Naive thymus-derived CD4-positive, alpha-beta T cell (primary cell): ENCODE measurements at regions not wholly inside any gene's neighbourhood (a gene's known extent, or its start where the extent isn't known, plus 50 kb on each side); places are given as distances from the start of the nearest gene placed in this dataset.

Experiments used
- ATAC-seq: fragments of 150-1000 bp; cut with Tn5 transposase; 2 replicates; pipeline ENCODE4 v1.10.0; 2021; ENCODE audit warnings: mild to moderate bottlenecking, moderate library complexity
- CTCF ChIA-PET: fragments of 350-600 bp; sonication (Branson Sonifier 250); formaldehyde crosslinking; loops from one replicate; lab custom pipeline; 2021; ENCODE audit warnings: antibody characterized with exemption; lab: Charles Lee
- POLR2A ChIA-PET: fragments of 350-600 bp; sonication (Branson Sonifier 250); formaldehyde crosslinking; loops from one replicate; lab custom pipeline; 2021; ENCODE audit warnings: antibody characterized with exemption, inconsistent platforms; lab: Charles Lee
- DNase-seq, 9 donors: peaks; one replicate each; pipeline versions ENCODE4 v3.0.0 to v3.0.0-alpha.2; 2020 to 2022; ENCODE audit warnings: mixed read lengths in 1 of 9
- H3K27ac ChIP-seq: one replicate; pipeline ENCODE4 v1.7.0; 2013; ENCODE audit warnings: mild to moderate bottlenecking, low read depth, low read length, moderate library complexity
- H3K27me3 ChIP-seq, 2 donors: one replicate each; pipeline ENCODE4 v1.7.0; 2013; ENCODE audit warnings: low read length in 2 of 2, mild to moderate bottlenecking in 2 of 2, moderate library complexity in 2 of 2; ENCODE audit not compliant: control insufficient read depth in 2 of 2, insufficient read depth in 2 of 2
- H3K36me3 ChIP-seq, 3 experiments: 1 replicate in 2 of 3; 2 replicates in 1 of 3; pipeline ENCODE4 v1.7.0; 2013; ENCODE audit warnings: low read length in 3 of 3, mild to moderate bottlenecking in 3 of 3, moderate library complexity in 1 of 3; ENCODE audit not compliant: insufficient read depth in 3 of 3, control insufficient read depth in 2 of 3
- H3K4me1 ChIP-seq, 2 donors: one replicate each; pipeline ENCODE4 v1.7.0; 2013; ENCODE audit warnings: low read length in 2 of 2, mild to moderate bottlenecking in 2 of 2, moderate library complexity in 1 of 2; ENCODE audit not compliant: control insufficient read depth in 2 of 2, insufficient read depth in 2 of 2
- H3K4me3 ChIP-seq: 2 replicates; pipeline ENCODE4 v1.7.0; 2013; ENCODE audit warnings: mild to moderate bottlenecking, low read length
- H3K9me3 ChIP-seq, 3 experiments: 1 replicate in 2 of 3; 2 replicates in 1 of 3; pipeline ENCODE4 v1.7.0; 2013; ENCODE audit warnings: low read length in 3 of 3; ENCODE audit not compliant: control insufficient read depth in 2 of 3
- H3K27ac Mint-ChIP-seq, 9 donors: one replicate each; pipeline ENCODE4 v1.8.0; 2020 to 2022; ENCODE audit warnings: mixed read lengths in 9 of 9, mild to moderate bottlenecking in 8 of 9, moderate library complexity in 5 of 9, inconsistent platforms in 2 of 9
- H3K27me3 Mint-ChIP-seq, 5 donors: one replicate each; pipeline ENCODE4 v1.8.0; 2021 to 2022; ENCODE audit warnings: mixed read lengths in 5 of 5, mild to moderate bottlenecking in 1 of 5
- H3K36me3 Mint-ChIP-seq, 5 donors: one replicate each; pipeline ENCODE4 v1.8.0; 2020 to 2022; ENCODE audit warnings: mixed read lengths in 5 of 5, mild to moderate bottlenecking in 3 of 5, inconsistent platforms in 1 of 5
- H3K4me1 Mint-ChIP-seq, 7 donors: one replicate each; pipeline ENCODE4 v1.8.0; 2020 to 2022; ENCODE audit warnings: mixed read lengths in 7 of 7, mild to moderate bottlenecking in 3 of 7, inconsistent platforms in 1 of 7
- H3K4me3 Mint-ChIP-seq, 10 donors: one replicate each; pipeline ENCODE4 v1.8.0; 2020 to 2022; ENCODE audit warnings: mild to moderate bottlenecking in 10 of 10, mixed read lengths in 10 of 10, moderate library complexity in 6 of 10, inconsistent platforms in 2 of 10
- H3K9me3 Mint-ChIP-seq, 11 donors: one replicate each; pipeline ENCODE4 v1.8.0; 2020 to 2022; ENCODE audit warnings: mixed read lengths in 11 of 11, mild to moderate bottlenecking in 4 of 11, inconsistent platforms in 1 of 11, moderate library complexity in 1 of 11
- intact Hi-C, 2 donors: fragments of 100-400 bp; cut with micrococcal nuclease; formaldehyde crosslinking; loops; one replicate each; pipeline ENCODE4 v1.15.1; 2023

DNA sequence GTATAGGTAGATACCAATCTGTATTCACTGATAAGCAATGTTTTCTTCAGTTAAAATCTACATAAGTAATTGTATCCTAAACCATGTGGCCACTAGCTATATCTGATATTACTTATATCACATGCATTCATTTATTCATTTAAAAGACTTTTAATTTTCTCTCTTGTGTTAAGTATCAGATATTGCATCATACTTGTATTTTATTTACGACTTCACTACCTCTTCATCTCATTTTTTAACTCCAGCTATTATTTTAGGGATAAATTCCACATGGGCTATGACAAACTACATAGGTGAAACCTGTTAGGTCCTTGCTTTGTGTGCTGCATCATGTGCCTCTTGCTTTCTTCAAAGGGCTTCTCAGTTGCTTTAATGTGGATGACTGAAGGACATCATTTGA, 1018.3 kb downstream of the ZPLD1 start:
- Mint-ChIP-seq H3K4me3 (no peak overlapping the region), H3K27me3 (no peaks in the 10 kb centered on the region), H3K9me3 (peaks cover 0 to 6% (median 2%) of the 10 kb centered on the region in 11 donors), H3K36me3 (no peaks in the 10 kb centered on the region), H3K4me1 (no peaks in the 10 kb centered on the region), H3K27ac (no peak overlapping the region)
- DNase-seq, result no peak
- H3K27ac ChIP-seq, result no peak overlapping the region
- ATAC-seq, result no peak
- H3K9me3 ChIP-seq, result no peaks in the 10 kb centered on the region
- intact Hi-C loops, result no loop called here
- no peaks in the 10 kb centered on the region for H3K36me3 ChIP-seq
- POLR2A ChIA-PET, result no interaction called here
- CTCF ChIA-PET, result no interaction called here
- no peaks in the 10 kb centered on the region for H3K4me1 ChIP-seq
- H3K4me3 ChIP-seq, result no peak overlapping the region
- no peaks in the 10 kb centered on the region for H3K27me3 ChIP-seq

- no peaks in the 10 kb centered on the region for H3K9me3 ChIP-seq
- no peak overlapping the region for H3K4me3 ChIP-seq
- POLR2A ChIA-PET, result no interaction called here
- CTCF ChIA-PET, result no interaction called here
- Mint-ChIP-seq H3K4me1 (no peaks in the 10 kb centered on the region), H3K27ac (no peak overlapping the region), H3K36me3 (no peaks in the 10 kb centered on the region), H3K4me3 (no peak overlapping the region), H3K9me3 (peaks cover 0 to 8% (median 2%) of the 10 kb centered on the region in 11 donors), H3K27me3 (no peaks in the 10 kb centered on the region)
- no peaks in the 10 kb centered on the region for H3K4me1 ChIP-seq
- DNase-seq, result no peak
- H3K36me3 ChIP-seq, result no peaks in the 10 kb centered on the region
- intact Hi-C loops, result no loop called here
- no peak overlapping the region for H3K27ac ChIP-seq
- no peaks in the 10 kb centered on the region for H3K27me3 ChIP-seq
- ATAC-seq, result no peak
These were observed 1025.0 kb downstream of the ZPLD1 start for GRCh38 chr3:103459815-103460214.

DNA sequence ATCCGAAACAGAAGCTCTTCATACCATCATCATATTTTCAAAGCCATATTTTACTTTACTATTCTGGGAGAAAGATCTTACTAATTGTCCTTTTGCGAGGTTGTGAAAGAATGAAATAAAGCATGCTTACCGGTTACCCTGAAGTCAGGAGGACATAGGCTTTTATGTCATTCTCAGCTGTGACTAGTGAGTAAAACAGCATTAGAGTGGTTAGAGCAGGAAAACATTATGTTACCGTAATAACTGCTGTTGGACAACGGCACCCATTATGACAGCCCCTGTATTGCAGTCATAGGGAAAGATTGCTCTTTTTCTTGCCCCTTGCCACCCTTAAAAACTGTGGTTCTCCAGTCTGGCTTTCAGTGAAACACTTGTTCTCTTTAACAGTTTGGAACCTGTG, 1035.7 kb downstream of the ZPLD1 start:
- Histone ChIP-seq H3K27ac (no peak overlapping the region), H3K27me3 (no peaks in the 10 kb centered on the region), H3K4me3 (no peak overlapping the region), H3K36me3 (no peaks in the 10 kb centered on the region), H3K9me3 (no peaks in the 10 kb centered on the region), H3K4me1 (no peaks in the 10 kb centered on the region)
- ChIA-PET CTCF (no interaction called here), POLR2A (no interaction called here)
- Mint-ChIP-seq H3K4me3 (no peak overlapping the region), H3K27ac (no peak overlapping the region), H3K27me3 (peaks cover 0 to 4% (median 0%) of the 10 kb centered on the region in 5 donors), H3K9me3 (peaks cover 0 to 7% (median 0%) of the 10 kb centered on the region in 11 donors), H3K36me3 (no peaks in the 10 kb centered on the region), H3K4me1 (no peaks in the 10 kb centered on the region)
- intact Hi-C loops, result no loop called here
- ATAC-seq (no peak), DNase-seq (no peak)

DNA sequence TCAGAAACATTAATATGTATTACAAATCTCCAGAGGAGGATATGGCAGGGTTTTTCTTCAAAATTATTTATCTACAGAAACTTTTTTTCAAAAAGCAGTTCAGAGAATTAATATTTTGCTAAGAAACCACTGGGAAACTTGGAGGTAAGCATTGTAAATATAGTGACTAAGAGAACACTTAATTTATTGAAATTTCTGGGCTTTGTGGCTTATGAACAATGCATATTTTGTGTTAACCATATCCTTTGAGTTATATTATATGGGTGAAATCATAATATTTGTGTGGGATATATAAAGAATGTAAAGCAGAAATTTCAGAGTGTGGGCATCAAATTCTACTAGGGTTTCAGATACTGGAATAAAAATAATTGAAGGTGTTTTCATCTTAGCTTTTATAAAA, 1059.2 kb downstream of the ZPLD1 start:
- no peak for DNase-seq
- H3K27me3 ChIP-seq, result no peaks in the 10 kb centered on the region
- Mint-ChIP-seq H3K4me3 (no peak overlapping the region), H3K36me3 (no peaks in the 10 kb centered on the region), H3K9me3 (peaks cover 0 to 21% (median 2%) of the 10 kb centered on the region in 11 donors), H3K4me1 (no peaks in the 10 kb centered on the region), H3K27ac (no peak overlapping the region), H3K27me3 (no peaks in the 10 kb centered on the region)
- no peak overlapping the region for H3K27ac ChIP-seq
- ChIA-PET CTCF (interaction anchor here (0.7 kb wide), 1 partner anchor 1011 kb away, joined by 3 read pairs; no protein-coding TSS in a partner anchor), POLR2A (no interaction called here)
- no peaks in the 10 kb centered on the region for H3K4me1 ChIP-seq
- intact Hi-C loops, result no loop called here
- no peaks in the 10 kb centered on the region for H3K9me3 ChIP-seq
- ATAC-seq, result no peak
- H3K36me3 ChIP-seq, result no peaks in the 10 kb centered on the region
- H3K4me3 ChIP-seq, result no peak overlapping the region

GRCh38 chr3:103494512-103494911, 1059.7 kb downstream of the ZPLD1 start:
- Histone ChIP-seq H3K27me3 (no peaks in the 10 kb centered on the region), H3K9me3 (no peaks in the 10 kb centered on the region), H3K36me3 (no peaks in the 10 kb centered on the region), H3K27ac (no peak overlapping the region), H3K4me3 (no peak overlapping the region), H3K4me1 (no peaks in the 10 kb centered on the region)
- Mint-ChIP-seq H3K27ac (no peak overlapping the region), H3K9me3 (peaks cover 0 to 18% (median 2%) of the 10 kb centered on the region in 11 donors), H3K4me1 (no peaks in the 10 kb centered on the region), H3K27me3 (no peaks in the 10 kb centered on the region), H3K36me3 (no peaks in the 10 kb centered on the region), H3K4me3 (no peak overlapping the region)
- POLR2A ChIA-PET, result no interaction called here
- DNase-seq (no peak), ATAC-seq (no peak)
- intact Hi-C loops, result no loop called here
- CTCF ChIA-PET, result interaction anchor here (0.7 kb wide), 1 partner anchor 1010 kb away, joined by 3 read pairs; no protein-coding TSS in a partner anchor

DNA sequence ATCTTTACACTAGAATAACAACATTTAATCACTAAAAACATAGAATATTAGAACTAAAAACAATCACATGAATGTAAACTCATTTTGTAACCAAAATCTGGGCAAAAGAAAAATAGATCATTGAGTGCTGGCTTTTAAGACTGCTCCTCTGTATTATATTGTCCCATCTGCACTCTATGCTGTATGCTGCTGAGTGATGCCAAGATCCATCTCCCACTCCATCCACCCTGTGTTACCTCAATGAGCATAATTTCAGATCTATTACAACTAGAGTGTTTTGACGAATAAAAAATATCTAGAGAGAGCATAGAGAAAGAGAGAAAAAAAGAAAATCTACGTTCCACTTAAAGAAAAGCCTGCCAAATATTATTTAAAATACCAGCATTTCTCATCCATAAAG, 1060.4 kb downstream of the ZPLD1 start:
- Histone ChIP-seq H3K9me3 (no peaks in the 10 kb centered on the region), H3K4me1 (no peaks in the 10 kb centered on the region), H3K4me3 (no peak overlapping the region), H3K27me3 (no peaks in the 10 kb centered on the region), H3K27ac (no peak overlapping the region), H3K36me3 (no peaks in the 10 kb centered on the region)
- ATAC-seq (no peak), DNase-seq (no peak)
- Mint-ChIP-seq H3K4me1 (no peaks in the 10 kb centered on the region), H3K9me3 (peaks cover 0 to 16% (median 2%) of the 10 kb centered on the region in 11 donors), H3K27ac (no peak overlapping the region), H3K27me3 (no peaks in the 10 kb centered on the region), H3K36me3 (no peaks in the 10 kb centered on the region), H3K4me3 (no peak overlapping the region)
- POLR2A ChIA-PET, result no interaction called here
- CTCF ChIA-PET, result no interaction called here
- intact Hi-C loops, result no loop called here

- Mint-ChIP-seq H3K27me3 (no peaks in the 10 kb centered on the region), H3K4me3 (no peak overlapping the region), H3K4me1 (no peaks in the 10 kb centered on the region), H3K36me3 (no peaks in the 10 kb centered on the region), H3K9me3 (peaks cover 0 to 15% (median 0%) of the 10 kb centered on the region in 11 donors), H3K27ac (no peak overlapping the region)
- ChIA-PET CTCF (no interaction called here), POLR2A (no interaction called here)
- DNase-seq, result no peak
- H3K36me3 ChIP-seq, result no peaks in the 10 kb centered on the region
- H3K27ac ChIP-seq, result no peak overlapping the region
- no peaks in the 10 kb centered on the region for H3K9me3 ChIP-seq
- no peak overlapping the region for H3K4me3 ChIP-seq
- H3K27me3 ChIP-seq, result no peaks in the 10 kb centered on the region
- intact Hi-C loops, result no loop called here
- no peaks in the 10 kb centered on the region for H3K4me1 ChIP-seq
- no peak for ATAC-seq
These were observed 1064.5 kb downstream of the ZPLD1 start for GRCh38 chr3:103499132-103499900.
